ENCODE measurements at regions not wholly inside any gene's neighbourhood (a gene's known extent, or its start where the extent isn't known, plus 50 kb on each side); places are given as distances from the start of the nearest gene placed in this dataset.

DNA sequence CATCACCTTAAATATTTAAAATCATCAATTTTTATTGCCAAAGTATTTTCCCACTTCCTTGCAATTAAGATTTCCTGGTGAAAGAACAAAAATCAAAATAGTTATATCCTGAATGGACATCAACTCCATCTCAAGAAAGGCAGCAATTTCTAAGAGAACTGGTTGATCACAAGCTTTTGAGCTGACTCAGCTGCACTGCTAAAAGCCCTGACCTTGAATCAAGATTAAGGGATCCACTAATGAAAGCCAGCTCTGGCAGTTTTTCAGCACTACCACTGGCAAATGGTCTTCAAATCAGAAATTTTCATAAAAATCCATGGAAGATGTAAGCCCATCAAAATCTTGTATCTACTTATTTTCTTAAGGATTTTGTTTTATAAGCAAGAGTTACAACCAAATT lies 123.4 kb downstream of the SLC6A15 start:
- H3K4me3 ChIP-seq (ENCODE audit: low read depth, low read length), result no peak overlapping the region
- no peak for TF ChIP-seq CTCF (IDR thresholded peaks at IDR 0.05; ENCODE audit: borderline replicate concordance, insufficient read depth, low read depth, low read length)

- TF ChIP-seq CTCF (IDR thresholded peaks at IDR 0.05; ENCODE audit: borderline replicate concordance, insufficient read depth, low read depth, low read length), result no peak
- H3K4me3 ChIP-seq (ENCODE audit: low read depth, low read length), result no peak overlapping the region
Measured at GRCh38 chr12:84787253-84787652, 125.3 kb downstream of the SLC6A15 start.

DNA sequence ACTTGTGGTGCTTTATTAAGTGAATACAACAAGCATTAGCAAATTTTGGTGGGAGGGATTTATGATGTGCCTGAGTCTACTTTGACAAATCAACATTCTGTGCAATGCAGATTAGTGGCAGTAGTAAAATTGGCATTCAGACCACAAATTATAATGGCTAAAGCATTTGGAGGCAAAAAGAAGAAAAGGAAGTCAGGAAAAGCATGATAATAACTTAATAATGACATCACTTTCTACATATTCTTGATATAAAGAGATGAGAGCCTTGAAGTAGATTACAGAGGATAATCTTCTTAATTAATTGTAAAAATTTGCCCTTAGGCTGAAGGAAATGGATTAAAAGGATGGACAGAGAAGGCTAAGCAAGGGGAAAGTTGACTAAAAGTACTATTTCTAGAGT lies 126.0 kb downstream of the SLC6A15 start:
- no peak overlapping the region for H3K4me3 ChIP-seq (ENCODE audit: low read depth, low read length)
- no peak for TF ChIP-seq CTCF (IDR thresholded peaks at IDR 0.05; ENCODE audit: borderline replicate concordance, insufficient read depth, low read depth, low read length)

DNA sequence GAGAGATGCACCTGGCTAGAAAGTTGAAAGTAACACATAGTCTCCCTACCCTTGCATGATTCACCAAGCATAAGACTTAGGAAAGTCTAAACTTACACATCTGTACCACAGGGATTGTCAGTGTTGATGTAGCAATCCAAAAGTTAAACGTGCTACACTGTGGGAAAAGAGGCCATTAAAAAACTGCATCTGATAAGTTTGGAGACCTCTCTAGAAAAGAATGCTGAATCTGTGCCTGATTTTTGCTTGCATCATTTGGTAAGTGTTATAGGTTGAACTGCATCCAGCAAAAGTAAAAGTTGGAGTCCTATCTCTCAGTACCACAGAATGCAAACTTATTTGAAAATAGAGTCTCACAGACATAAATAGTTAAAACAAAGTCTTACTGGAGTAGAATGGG lies 126.6 kb downstream of the SLC6A15 start:
- H3K4me3 ChIP-seq (ENCODE audit: low read depth, low read length), result no peak overlapping the region
- no peak for TF ChIP-seq CTCF (IDR thresholded peaks at IDR 0.05; ENCODE audit: borderline replicate concordance, insufficient read depth, low read depth, low read length)

DNA sequence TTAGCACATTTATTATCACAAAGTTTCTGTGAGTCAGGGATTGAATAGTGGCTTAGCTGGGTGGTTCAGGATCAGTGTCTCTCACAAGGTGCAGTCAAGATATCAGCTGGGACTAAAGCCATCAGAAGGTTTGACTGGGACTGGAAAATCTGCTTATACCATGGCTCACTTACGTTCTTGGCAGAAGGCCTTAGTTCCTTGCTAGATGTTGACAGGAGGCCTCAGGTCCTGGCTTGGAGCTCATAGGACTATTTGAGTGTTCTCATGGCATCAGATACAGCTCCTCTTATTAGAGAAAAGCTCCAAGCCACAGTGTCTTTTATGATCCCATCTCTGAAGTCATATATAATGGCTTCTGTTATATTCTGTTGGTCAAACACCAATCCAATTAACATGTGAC lies 127.3 kb downstream of the SLC6A15 start:
- TF ChIP-seq CTCF (IDR thresholded peaks at IDR 0.05; ENCODE audit: borderline replicate concordance, insufficient read depth, low read depth, low read length), result no peak
- no peak overlapping the region for H3K4me3 ChIP-seq (ENCODE audit: low read depth, low read length)

GRCh38 chr12:84779169-84779568 lies 133.4 kb downstream of the SLC6A15 start:
- no peak for TF ChIP-seq CTCF (IDR thresholded peaks at IDR 0.05; ENCODE audit: borderline replicate concordance, insufficient read depth, low read depth, low read length)
- H3K4me3 ChIP-seq (ENCODE audit: low read depth, low read length), result no peak overlapping the region

GRCh38 chr12:84772281-84772680 lies 140.3 kb downstream of the SLC6A15 start:
- no peak for TF ChIP-seq CTCF (IDR thresholded peaks at IDR 0.05; ENCODE audit: borderline replicate concordance, insufficient read depth, low read depth, low read length)

More at GRCh38 chr12:84772281-84772680, 140.3 kb downstream of the SLC6A15 start:
- no peak overlapping the region for H3K4me3 ChIP-seq (ENCODE audit: low read depth, low read length)
